HepG2 (cell line): ENCODE measurements at regions not wholly inside any gene's neighbourhood (a gene's known extent, or its start where the extent isn't known, plus 50 kb on each side); places are given as distances from the start of the nearest gene placed in this dataset.

Source experiments
- ATAC-seq: fragments of 200-7000 bp; cut with Tn5 transposase; 3 replicates; pipeline ENCODE4 v1.9.1; 2020; ENCODE audit warnings: mild to moderate bottlenecking, moderate library complexity
- BruUV-seq: library from RNA; stranded (reverse); fragments of 400-500 nt; replicated peaks from 2 replicates; lab custom pipeline; 2021; lab: Mats Ljungman, UMichigan
- CTCF ChIA-PET: fragments of 300-600 bp; formaldehyde crosslinking; extraction: SDS; loops from one replicate; lab custom pipeline; 2021; ENCODE audit warnings: low total read pairs, inconsistent platforms, low intra/inter-chr PET ratio; lab: Yijun Ruan, JAX
- POLR2A ChIA-PET: fragments of 350-600 bp; sonication (Branson Sonifier 250); formaldehyde crosslinking; loops from one replicate; lab custom pipeline; 2020; ENCODE audit warnings: antibody characterized with exemption, inconsistent platforms; lab: Yijun Ruan, JAX
- DNase-seq: peaks from one replicate; pipeline ENCODE4 v3.0.0-alpha.2; 2015; ENCODE audit warnings: low spot score
- FAIRE-seq: peaks from 3 replicates; lab custom pipeline; 2011; peaks lifted over from hg19 to GRCh38; lab: Jason Lieb, UNC
- H2AFZ ChIP-seq: one replicate; pipeline ENCODE4 v1.6.1; 2011; ENCODE audit warnings: low read length, inconsistent platforms
- H3K27ac ChIP-seq: fragments of 300-600 bp; 3 replicates; pipeline ENCODE4 v1.8.0; 2011; ENCODE audit warnings: mixed run types, mild to moderate bottlenecking, mixed read lengths, low read length, inconsistent platforms; ENCODE audit not compliant: insufficient read depth; ENCODE audit errors: extremely low read length
- H3K27me3 ChIP-seq, 2 experiments: fragments of 200-600 bp in 1 of 2; 2 replicates in 1 of 2; 3 replicates in 1 of 2; pipeline versions ENCODE4 v1.6.0 to v1.8.0; 2011; ENCODE audit warnings: low read length in 2 of 2, mild to moderate bottlenecking in 2 of 2, moderate library complexity in 2 of 2, inconsistent platforms in 1 of 2; ENCODE audit not compliant: insufficient read depth in 2 of 2, control insufficient read depth in 1 of 2
- H3K36me3 ChIP-seq, 2 experiments: fragments of 200-600 bp in 1 of 2; replicated peaks in 1 of 2; 2 replicates in 1 of 2; 3 replicates in 1 of 2; pipeline versions ENCODE4 v1.5.1 to v1.8.0; 2011; ENCODE audit warnings: low read length in 2 of 2, inconsistent platforms in 1 of 2; ENCODE audit not compliant: insufficient read depth in 2 of 2, control insufficient read depth in 1 of 2
- H3K4me1 ChIP-seq: 2 replicates; pipeline ENCODE4 v1.5.1; 2012; ENCODE audit warnings: low read length, inconsistent platforms; ENCODE audit not compliant: insufficient read depth
- H3K4me2 ChIP-seq: 2 replicates; pipeline ENCODE4 v1.6.0; 2011; ENCODE audit warnings: low read depth, low read length, inconsistent platforms
- H3K4me3 ChIP-seq, 3 experiments: fragments of 200-600 bp in 1 of 3; sonication (generic), shearing (Covaris generic) in 1 of 3; replicated peaks in 1 of 3; 2 replicates each; pipeline ENCODE4 v1.5.1; 2011 to 2016; ENCODE audit warnings: low read length in 3 of 3, inconsistent platforms in 2 of 3, low read depth in 2 of 3, mild to moderate bottlenecking in 2 of 3, control low read depth in 1 of 3, mixed read lengths in 1 of 3; ENCODE audit not compliant: insufficient read depth in 1 of 3
- H3K79me2 ChIP-seq: one replicate; pipeline ENCODE4 v1.6.1; 2011; ENCODE audit warnings: low read length, inconsistent platforms; ENCODE audit not compliant: insufficient read depth
- H3K9ac ChIP-seq: 2 replicates; pipeline ENCODE4 v1.6.0; 2011; ENCODE audit warnings: mild to moderate bottlenecking, low read depth, low read length, inconsistent platforms; ENCODE audit not compliant: insufficient read depth
- H3K9me3 ChIP-seq: 2 replicates; pipeline ENCODE4 v1.5.1; 2012; ENCODE audit warnings: mild to moderate bottlenecking, low read length
- H4K20me1 ChIP-seq: 2 replicates; pipeline ENCODE4 v1.6.0; 2011; ENCODE audit warnings: inconsistent platforms, mild to moderate bottlenecking, low read length, moderate library complexity; ENCODE audit not compliant: insufficient read depth
- BCLAF1 ChIP-seq: fragments of 450-650 bp; IDR thresholded peaks from 2 replicates; pipeline ENCODE4 v1.6.1; 2017; ENCODE audit warnings: mild to moderate bottlenecking
- CTCF ChIP-seq: sonication (generic); formaldehyde crosslinking; IDR thresholded peaks from 2 replicates; pipeline ENCODE4 v1.5.0; 2020; ENCODE audit warnings: mild to moderate bottlenecking, missing genetic modification reagents, moderate library complexity
- E2F2 ChIP-seq: sonication (generic); formaldehyde crosslinking; IDR thresholded peaks from 2 replicates; pipeline ENCODE4 v1.4.0; 2020; ENCODE audit warnings: missing genetic modification reagents, borderline replicate concordance
- ERF ChIP-seq: IDR thresholded peaks from 2 replicates; pipeline ENCODE4 v1.6.1; 2018; ENCODE audit warnings: missing biosample characterization, missing genetic modification reagents
- HCFC1 ChIP-seq: fragments of 150-350 bp; IDR thresholded peaks from 2 replicates; pipeline ENCODE4 v1.6.1; 2014; ENCODE audit warnings: low read depth, low read length
- HMGA1 ChIP-seq: sonication (generic); formaldehyde crosslinking; conservative IDR thresholded peaks from 2 replicates; pipeline ENCODE4 v1.4.0; 2020; ENCODE audit warnings: missing genetic modification reagents
- MAFK ChIP-seq, 2 experiments: IDR thresholded peaks in 1 of 2; conservative IDR thresholded peaks in 1 of 2; 2 replicates each; pipeline ENCODE4 v1.6.1; 2011; ENCODE audit warnings: improper control_type of control experiment in 2 of 2, low read length in 2 of 2
- PAX8 ChIP-seq: sonication (generic); formaldehyde crosslinking; IDR thresholded peaks from 2 replicates; pipeline ENCODE4 v1.8.0; 2022; ENCODE audit warnings: mild to moderate bottlenecking, missing genetic modification reagents, borderline replicate concordance
- RBAK ChIP-seq: sonication (generic); formaldehyde crosslinking; IDR thresholded peaks from 2 replicates; pipeline ENCODE4 v1.5.1; 2020; ENCODE audit warnings: mild to moderate bottlenecking, missing genetic modification reagents
- SMYD3 ChIP-seq: sonication (generic); formaldehyde crosslinking; IDR thresholded peaks from 2 replicates; pipeline ENCODE4 v1.8.1; 2023; ENCODE audit warnings: mild to moderate bottlenecking, missing genetic modification reagents
- TBX2 ChIP-seq: sonication (generic); formaldehyde crosslinking; IDR thresholded peaks from 2 replicates; pipeline ENCODE4 v1.5.0; 2020; ENCODE audit warnings: missing genetic modification reagents, mild to moderate bottlenecking, borderline replicate concordance
- TERF1 ChIP-seq: sonication (generic); formaldehyde crosslinking; IDR thresholded peaks from 2 replicates; pipeline ENCODE4 v1.8.0; 2022; ENCODE audit warnings: mild to moderate bottlenecking, missing genetic modification reagents, moderate library complexity
- ZNF101 ChIP-seq: sonication (generic); formaldehyde crosslinking; IDR thresholded peaks from 2 replicates; pipeline ENCODE4 v1.4.0; 2020; ENCODE audit warnings: mild to moderate bottlenecking, low read depth, missing genetic modification reagents, borderline replicate concordance
- ZNF33B ChIP-seq: sonication (generic); formaldehyde crosslinking; IDR thresholded peaks from 2 replicates; pipeline ENCODE4 v1.5.1; 2020; ENCODE audit warnings: mild to moderate bottlenecking, missing genetic modification reagents
- ZNF569 ChIP-seq: sonication (generic); formaldehyde crosslinking; IDR thresholded peaks from 2 replicates; pipeline ENCODE4 v1.5.0; 2020; ENCODE audit warnings: mild to moderate bottlenecking, missing genetic modification reagents, moderate library complexity, borderline replicate concordance
- ZNF570 ChIP-seq: sonication (generic); formaldehyde crosslinking; IDR thresholded peaks from 2 replicates; pipeline ENCODE4 v1.4.0; 2020; ENCODE audit warnings: mild to moderate bottlenecking, missing genetic modification reagents, borderline replicate concordance
- ZNF639 ChIP-seq: conservative IDR thresholded peaks from 2 replicates; pipeline ENCODE4 v1.6.1; 2018; ENCODE audit warnings: missing genetic modification reagents
- WGBS: methylation state at CpG from one replicate; pipeline ENCODE4 v1.1.6; 2017; ENCODE audit warnings: low lambda C conversion rate; 5-methylcytosine and 5-hydroxymethylcytosine counted together
- in situ Hi-C: cut with HindIII; loops from 2 replicates; pipeline ENCODE4 v1.10.0; 2017; ENCODE audit warnings: low pct_unique_long_range_greater_than_20kb; ENCODE audit not compliant: extremely low pct_ligation_motif_present
- intact Hi-C: fragments of 100-400 bp; cut with micrococcal nuclease; formaldehyde crosslinking; loops from one replicate; pipeline ENCODE4 v1.10.0; 2022; ENCODE audit not compliant: unreplicated experiment

- H4K20me1 ChIP-seq, result no peaks in the 10 kb centered on the region
- ChIA-PET POLR2A (no interaction called here), CTCF (no interaction called here)
- intact Hi-C loops, result no loop called here
- no peak overlapping the region for H2AFZ ChIP-seq
- H3K36me3 ChIP-seq, result no peaks in the 10 kb centered on the region
- no peak for DNase-seq
- no TSS peak for BruUV-seq
- no peak overlapping the region for H3K4me2 ChIP-seq
- no peak overlapping the region for H3K27ac ChIP-seq
- no peak for ATAC-seq
- no peak overlapping the region for H3K9ac ChIP-seq
- peaks cover 37% of the 10 kb centered on the region for H3K4me1 ChIP-seq
- 71% methylated on average over 6 of the region's 6 CpGs for WGBS
- H3K4me3 ChIP-seq, result no peak overlapping the region
- FAIRE-seq, result no peak
- in situ Hi-C loops, result no loop called here
- H3K79me2 ChIP-seq, result no peaks in the 10 kb centered on the region
- H3K27me3 ChIP-seq, result no peaks in the 10 kb centered on the region
- no peaks in the 10 kb centered on the region for H3K9me3 ChIP-seq
- TF ChIP-seq TERF1 (CRISPR knock-in tag) (no peak), ZNF569 (no peak), HMGA1 (CRISPR knock-in tag) (no peak), ZNF639 (CRISPR knock-in tag) (no peak), CTCF (CRISPR knock-in tag) (no peak), TBX2 (CRISPR knock-in tag) (no peak), ZNF101 (CRISPR knock-in tag) (no peak), ZNF570 (CRISPR knock-in tag) (no peak), ERF (no peak), E2F2 (CRISPR knock-in tag) (no peak), RBAK (CRISPR knock-in tag) (no peak), SMYD3 (CRISPR knock-in tag) (no peak), ZNF33B (CRISPR knock-in tag) (no peak), HCFC1 (no peak), MAFK (conservative IDR thresholded peaks at IDR 0.05 in 1 of 2, IDR thresholded peaks at IDR 0.05 in 1 of 2; ENCODE audit: low read length in 2 of 2) (no peak), BCLAF1 (no peak), PAX8 (no peak)
Measured at GRCh38 chr4:123871341-123871740, 474.7 kb downstream of the SPRY1 start.
